ENCODE measurements at regions not wholly inside any gene's neighbourhood (a gene's known extent, or its start where the extent isn't known, plus 50 kb on each side); places are given as distances from the start of the nearest gene placed in this dataset.

DNA sequence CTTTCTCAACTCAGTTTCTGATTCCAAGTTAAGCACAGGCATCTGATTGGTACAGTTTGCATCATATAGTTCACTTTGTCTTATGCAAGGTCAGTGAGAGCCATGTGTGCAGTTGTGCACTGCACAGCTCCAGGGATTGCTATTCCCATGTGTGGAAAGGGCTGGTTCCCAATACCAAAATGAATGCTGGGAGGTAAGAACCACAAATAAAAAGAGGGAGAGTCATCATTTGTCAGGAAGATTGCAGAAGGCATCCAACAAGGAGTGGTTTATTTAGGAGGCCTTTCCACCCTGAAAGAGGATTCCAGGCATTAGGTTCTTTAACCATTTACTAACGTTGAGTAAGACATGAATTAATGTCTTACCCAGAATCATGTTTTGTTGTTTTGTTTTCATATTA is 141.2 kb upstream of the ST6GAL2 start:
- TF ChIP-seq, protein P1, sequence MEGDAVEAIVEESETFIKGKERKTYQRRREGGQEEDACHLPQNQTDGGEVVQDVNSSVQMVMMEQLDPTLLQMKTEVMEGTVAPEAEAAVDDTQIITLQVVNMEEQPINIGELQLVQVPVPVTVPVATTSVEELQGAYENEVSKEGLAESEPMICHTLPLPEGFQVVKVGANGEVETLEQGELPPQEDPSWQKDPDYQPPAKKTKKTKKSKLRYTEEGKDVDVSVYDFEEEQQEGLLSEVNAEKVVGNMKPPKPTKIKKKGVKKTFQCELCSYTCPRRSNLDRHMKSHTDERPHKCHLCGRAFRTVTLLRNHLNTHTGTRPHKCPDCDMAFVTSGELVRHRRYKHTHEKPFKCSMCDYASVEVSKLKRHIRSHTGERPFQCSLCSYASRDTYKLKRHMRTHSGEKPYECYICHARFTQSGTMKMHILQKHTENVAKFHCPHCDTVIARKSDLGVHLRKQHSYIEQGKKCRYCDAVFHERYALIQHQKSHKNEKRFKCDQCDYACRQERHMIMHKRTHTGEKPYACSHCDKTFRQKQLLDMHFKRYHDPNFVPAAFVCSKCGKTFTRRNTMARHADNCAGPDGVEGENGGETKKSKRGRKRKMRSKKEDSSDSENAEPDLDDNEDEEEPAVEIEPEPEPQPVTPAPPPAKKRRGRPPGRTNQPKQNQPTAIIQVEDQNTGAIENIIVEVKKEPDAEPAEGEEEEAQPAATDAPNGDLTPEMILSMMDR (IDR thresholded peaks at IDR 0.05; ENCODE audit: borderline replicate concordance, extremely low read depth, low read length, poor library complexity, severe bottlenecking), result no peak
- no peak for TF ChIP-seq EZH2 (IDR thresholded peaks at IDR 0.05; ENCODE audit: borderline replicate concordance, low read depth, low read length, severe bottlenecking)
